Thyroid gland (tissue), 4 donors: ENCODE measurements at regions not wholly inside any gene's neighbourhood (a gene's known extent, or its start where the extent isn't known, plus 50 kb on each side); places are given as distances from the start of the nearest gene placed in this dataset.

Experiments used
- DNase-seq, 2 donors: peaks; one replicate each; pipeline ENCODE4 v3.0.0-alpha.2; 2019
- H3K27ac ChIP-seq, 3 donors: fragments of 200-600 bp; sonication (generic); 1 replicate in 2 of 3; 2 replicates in 1 of 3; pipeline ENCODE4 v1.5.1; 2016 to 2019; ENCODE audit warnings: mild to moderate bottlenecking in 1 of 3, moderate library complexity in 1 of 3
- H3K27me3 ChIP-seq: fragments of 200-600 bp; sonication (generic); one replicate; pipeline ENCODE4 v1.5.1; 2019
- H3K36me3 ChIP-seq, 2 donors: fragments of 200-600 bp; sonication (generic); one replicate each; pipeline ENCODE4 v1.5.1; 2016 to 2019
- H3K4me1 ChIP-seq, 2 donors: fragments of 200-600 bp; sonication (generic); one replicate each; pipeline ENCODE4 v1.5.1; 2017 to 2019
- H3K4me3 ChIP-seq, 3 donors: fragments of 200-600 bp; sonication (generic); replicated peaks in 1 of 3; 1 replicate in 2 of 3; 2 replicates in 1 of 3; pipeline ENCODE4 v1.5.1; 2016; ENCODE audit warnings: mild to moderate bottlenecking in 1 of 3
- H3K9me3 ChIP-seq: fragments of 200-600 bp; sonication (generic); one replicate; pipeline ENCODE4 v1.5.1; 2017
- POLR2A ChIP-seq, 2 donors: fragments of 450-650 bp; IDR thresholded peaks; one replicate each; pipeline ENCODE4 v1.6.1; 2017; ENCODE audit warnings: antibody characterized with exemption in 2 of 2, mild to moderate bottlenecking in 2 of 2, moderate library complexity in 1 of 2
- WGBS, 2 donors: methylation state at CpG; one replicate each; pipeline ENCODE4 v1.1.5; 2017; 5-methylcytosine and 5-hydroxymethylcytosine counted together
- intact Hi-C: fragments of 100-400 bp; cut with DNase I; formaldehyde crosslinking; loops from one replicate; pipeline ENCODE4 v1.15.1; 2023
- TF ChIP-seq, protein P1 (sequence below), 6 experiments: fragments of 200-600 bp in 3 of 6; fragments of 450-650 bp in 3 of 6; sonication (generic) in 3 of 6; IDR thresholded peaks; one replicate each; pipeline ENCODE4 v1.5.1; 2016 to 2019; ENCODE audit warnings: antibody characterized with exemption in 6 of 6, mild to moderate bottlenecking in 2 of 6, inconsistent platforms in 1 of 6, moderate library complexity in 1 of 6

DNA sequence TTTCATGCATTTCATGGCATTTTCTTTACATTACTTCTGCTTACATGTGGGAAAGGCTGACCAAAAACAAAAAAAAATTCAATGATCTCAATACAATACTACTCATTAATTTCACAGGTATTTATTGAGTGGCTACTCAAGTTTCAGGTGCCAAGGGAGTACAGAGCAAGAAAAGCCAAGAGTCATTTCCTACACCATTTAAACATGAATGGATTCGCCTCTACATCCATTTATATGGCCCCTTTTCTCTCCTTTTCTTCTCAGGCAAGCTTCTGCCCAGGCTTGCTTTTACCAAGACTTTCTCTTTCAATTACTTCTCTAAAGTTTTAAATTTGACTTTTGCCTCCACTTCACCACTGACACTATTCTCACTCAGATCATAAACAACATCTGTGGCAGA is 1603.1 kb upstream of the CELF4 start:
- no peak overlapping the region for H3K4me3 ChIP-seq
- no peaks in the 10 kb centered on the region for H3K9me3 ChIP-seq

DNA sequence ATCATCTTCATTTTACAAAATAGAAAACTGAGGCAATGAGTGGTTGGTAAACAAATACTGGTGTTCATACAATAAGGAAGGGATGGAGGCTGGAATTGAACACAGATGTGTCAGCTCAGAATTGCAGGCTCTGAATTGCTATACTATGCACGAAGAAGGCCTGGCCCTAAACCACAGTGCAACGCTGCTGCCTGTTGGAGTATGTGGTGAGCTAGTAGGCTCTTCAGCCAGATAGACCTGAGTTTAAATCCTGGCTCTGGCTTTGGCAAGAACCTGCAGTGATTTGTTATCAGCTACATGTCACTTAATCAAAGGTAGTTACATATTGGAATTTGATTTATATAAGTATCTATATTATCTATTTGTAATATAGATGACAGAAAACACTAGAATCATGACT is 1602.4 kb upstream of the CELF4 start:
- Histone ChIP-seq H3K36me3 (no peaks in the 10 kb centered on the region), H3K4me1 (no peaks in the 10 kb centered on the region), H3K4me3 (no peak overlapping the region), H3K27ac (no peak overlapping the region), H3K9me3 (no peaks in the 10 kb centered on the region), H3K27me3 (no peaks in the 10 kb centered on the region)
- DNase-seq, result no peak
- 85 to 92% methylated on average over 2 of the region's 2 CpGs for WGBS, 2 donors
- no peak for TF ChIP-seq POLR2A (IDR thresholded peaks at IDR 0.05)
- TF ChIP-seq, protein P1, sequence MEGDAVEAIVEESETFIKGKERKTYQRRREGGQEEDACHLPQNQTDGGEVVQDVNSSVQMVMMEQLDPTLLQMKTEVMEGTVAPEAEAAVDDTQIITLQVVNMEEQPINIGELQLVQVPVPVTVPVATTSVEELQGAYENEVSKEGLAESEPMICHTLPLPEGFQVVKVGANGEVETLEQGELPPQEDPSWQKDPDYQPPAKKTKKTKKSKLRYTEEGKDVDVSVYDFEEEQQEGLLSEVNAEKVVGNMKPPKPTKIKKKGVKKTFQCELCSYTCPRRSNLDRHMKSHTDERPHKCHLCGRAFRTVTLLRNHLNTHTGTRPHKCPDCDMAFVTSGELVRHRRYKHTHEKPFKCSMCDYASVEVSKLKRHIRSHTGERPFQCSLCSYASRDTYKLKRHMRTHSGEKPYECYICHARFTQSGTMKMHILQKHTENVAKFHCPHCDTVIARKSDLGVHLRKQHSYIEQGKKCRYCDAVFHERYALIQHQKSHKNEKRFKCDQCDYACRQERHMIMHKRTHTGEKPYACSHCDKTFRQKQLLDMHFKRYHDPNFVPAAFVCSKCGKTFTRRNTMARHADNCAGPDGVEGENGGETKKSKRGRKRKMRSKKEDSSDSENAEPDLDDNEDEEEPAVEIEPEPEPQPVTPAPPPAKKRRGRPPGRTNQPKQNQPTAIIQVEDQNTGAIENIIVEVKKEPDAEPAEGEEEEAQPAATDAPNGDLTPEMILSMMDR (IDR thresholded peaks at IDR 0.05), result no peak
- intact Hi-C loops, result no loop called here

More for the DNA sequence above, 1603.1 kb upstream of the CELF4 start:
- intact Hi-C loops, result no loop called here
- no peak for DNase-seq
- WGBS, 2 donors, result 90 to 91% methylated on average over 1 of the region's 1 CpG
- Histone ChIP-seq H3K4me1 (no peaks in the 10 kb centered on the region), H3K27ac (no peak overlapping the region), H3K27me3 (no peaks in the 10 kb centered on the region), H3K36me3 (no peaks in the 10 kb centered on the region)
- TF ChIP-seq, protein P1 (IDR thresholded peaks at IDR 0.05), result no peak

DNA sequence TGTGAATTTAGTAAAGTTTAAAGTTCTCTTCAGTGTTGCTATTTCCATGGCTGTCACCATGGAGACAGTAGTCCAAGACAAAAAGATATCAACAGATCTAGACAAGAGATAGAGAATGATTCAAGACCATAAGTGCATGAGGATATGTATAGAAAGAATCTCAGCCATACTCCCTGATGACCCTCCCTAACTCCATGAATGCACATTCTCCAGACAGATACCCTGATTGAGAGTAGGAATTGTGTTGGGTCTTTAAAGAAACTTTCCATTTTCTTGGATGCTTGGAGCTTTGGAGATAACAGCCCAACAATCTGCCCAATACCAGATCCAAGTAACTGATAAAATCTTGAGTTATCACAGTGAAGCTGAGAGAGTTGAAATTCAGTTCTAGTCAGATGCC is 1601.2 kb upstream of the CELF4 start:
- Histone ChIP-seq H3K9me3 (no peaks in the 10 kb centered on the region), H3K4me3 (no peak overlapping the region), H3K27ac (no peak overlapping the region), H3K27me3 (no peaks in the 10 kb centered on the region), H3K36me3 (no peaks in the 10 kb centered on the region), H3K4me1 (no peaks in the 10 kb centered on the region)
- no peak for DNase-seq
- intact Hi-C loops, result no loop called here
- no peak for TF ChIP-seq POLR2A (IDR thresholded peaks at IDR 0.05)
- TF ChIP-seq, protein P1 (IDR thresholded peaks at IDR 0.05), result no peak

DNA sequence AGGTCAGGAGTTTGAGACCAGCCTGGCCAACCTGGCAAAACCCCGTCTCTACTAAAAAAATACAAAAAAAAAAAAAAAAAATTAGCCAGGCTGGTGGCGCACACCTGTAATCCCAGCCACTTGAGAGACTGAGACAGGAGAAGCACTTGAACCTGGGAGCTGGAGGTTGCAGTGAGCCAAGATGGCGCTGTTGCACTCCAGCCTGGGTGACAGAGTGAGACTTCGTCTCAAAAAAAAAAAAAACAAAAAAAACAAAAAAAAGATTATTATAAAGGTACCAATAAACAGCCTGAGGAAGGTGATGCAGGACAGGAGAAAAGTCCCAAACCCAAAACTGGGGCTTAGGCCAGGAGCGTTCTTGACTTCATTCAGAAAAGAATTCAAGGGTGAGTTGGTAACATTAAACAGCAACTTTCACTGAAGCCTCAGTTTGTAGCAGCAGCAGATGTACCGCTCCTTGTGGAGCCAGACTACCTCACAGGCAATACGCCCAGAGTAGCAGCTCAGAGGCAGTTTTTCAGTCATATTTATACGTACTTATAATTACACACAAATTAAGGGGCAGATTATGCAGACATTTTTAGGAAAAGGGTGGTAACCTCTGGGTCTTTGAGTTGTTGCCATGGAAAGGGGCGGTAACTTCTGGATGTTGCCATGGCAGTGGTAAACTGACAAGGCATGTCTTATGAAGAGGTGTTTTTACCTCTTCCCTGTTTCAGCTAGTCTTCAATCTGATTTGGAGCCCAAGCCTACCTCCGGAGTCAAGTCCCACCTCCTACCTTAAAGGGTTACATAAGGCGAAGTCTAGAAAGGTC is 1596.6 kb upstream of the CELF4 start:
- WGBS, 2 donors, result 93 to 94% methylated on average over 11 of the region's 11 CpGs
- H3K4me3 ChIP-seq, result no peak overlapping the region
- H3K9me3 ChIP-seq, result no peaks in the 10 kb centered on the region
- H3K36me3 ChIP-seq, result no peaks in the 10 kb centered on the region
- intact Hi-C loops, result no loop called here
- H3K27ac ChIP-seq, result no peak overlapping the region
- TF ChIP-seq POLR2A (IDR thresholded peaks at IDR 0.05), result no peak
- TF ChIP-seq, protein P1 (IDR thresholded peaks at IDR 0.05), result no peak
- no peaks in the 10 kb centered on the region for H3K4me1 ChIP-seq
- H3K27me3 ChIP-seq, result no peaks in the 10 kb centered on the region
- DNase-seq, result no peak

DNA sequence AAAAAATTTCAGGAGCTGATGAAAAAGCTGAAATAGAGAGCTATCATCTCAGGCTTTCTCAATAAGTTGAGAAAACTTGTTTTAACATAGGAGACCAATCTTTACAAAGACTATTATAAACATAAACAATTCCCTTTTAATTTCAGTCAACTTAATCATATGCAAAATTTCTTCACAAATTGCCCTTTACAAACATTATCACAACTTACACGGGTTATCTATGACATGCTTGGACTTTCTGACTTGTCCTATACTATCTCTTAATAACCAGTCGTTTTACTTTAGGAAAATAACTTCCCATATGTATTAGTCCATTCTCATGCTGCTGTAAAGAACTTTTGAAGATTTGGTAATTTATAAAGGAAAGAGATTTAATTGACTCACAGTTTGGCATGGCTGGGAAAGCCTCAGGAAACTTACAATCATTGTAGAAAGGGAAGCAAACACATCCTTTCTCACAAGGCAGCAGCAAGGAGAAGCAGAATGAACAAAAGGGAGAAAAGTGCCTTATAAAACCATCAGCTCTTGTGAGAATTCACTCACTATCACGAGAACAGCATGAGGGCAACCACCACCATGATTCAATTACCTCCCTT is 1583.7 kb upstream of the CELF4 start:
- H3K9me3 ChIP-seq, result no peaks in the 10 kb centered on the region
- intact Hi-C loops, result no loop called here
- no peak overlapping the region for H3K4me3 ChIP-seq
- 63 to 66% methylated on average over 3 of the region's 3 CpGs for WGBS, 2 donors
- no peaks in the 10 kb centered on the region for H3K36me3 ChIP-seq
- TF ChIP-seq POLR2A (IDR thresholded peaks at IDR 0.05), result no peak
- TF ChIP-seq, protein P1 (IDR thresholded peaks at IDR 0.05), result no peak
- H3K27ac ChIP-seq, result no peak overlapping the region
- no peak for DNase-seq
- no peaks in the 10 kb centered on the region for H3K4me1 ChIP-seq
- H3K27me3 ChIP-seq, result no peaks in the 10 kb centered on the region
